ENCODE measurements at regions not wholly inside any gene's neighbourhood (a gene's known extent, or its start where the extent isn't known, plus 50 kb on each side); places are given as distances from the start of the nearest gene placed in this dataset.

- DNase-seq (ENCODE audit: low spot score) (no peak), ATAC-seq (ENCODE audit: insufficient number of reproducible peaks, low FRiP score, low read depth) (no peak)
- H3K4me1 ChIP-seq (ENCODE audit: control insufficient read depth in 1 of 2, low read depth in 2 of 2), result peaks cover 0 to 16% of the 10 kb centered on the region in 2 donors
- H3K9me3 ChIP-seq, result no peaks in the 10 kb centered on the region
- no peaks in the 10 kb centered on the region for H3K36me3 ChIP-seq
- no peak overlapping the region for H3K4me3 ChIP-seq
- no peak for TF ChIP-seq CTCF (IDR thresholded peaks at IDR 0.05)
- H3K27me3 ChIP-seq (replicated peaks; ENCODE audit: insufficient read depth), result no peaks in the 10 kb centered on the region
- H3K27ac ChIP-seq, result no peak overlapping the region
Measured at GRCh38 chr5:56580864-56581263, 234.5 kb upstream of the MAP3K1 start.

GRCh38 chr5:56575821-56576220 is 239.5 kb upstream of the MAP3K1 start:
- ATAC-seq (ENCODE audit: insufficient number of reproducible peaks, low FRiP score, low read depth) (no peak), DNase-seq (ENCODE audit: low spot score) (no peak)
- H3K27me3 ChIP-seq (replicated peaks; ENCODE audit: insufficient read depth), result no peaks in the 10 kb centered on the region
- H3K27ac ChIP-seq, result no peak overlapping the region
- no peak for TF ChIP-seq CTCF (IDR thresholded peaks at IDR 0.05)
- no peaks in the 10 kb centered on the region for H3K9me3 ChIP-seq
- no peaks in the 10 kb centered on the region for H3K36me3 ChIP-seq
- no peak overlapping the region for H3K4me3 ChIP-seq
- no peaks in the 10 kb centered on the region for H3K4me1 ChIP-seq (ENCODE audit: control insufficient read depth in 1 of 2, low read depth in 2 of 2)

- no peak for ATAC-seq (ENCODE audit: insufficient number of reproducible peaks, low FRiP score, low read depth)
- no peak for TF ChIP-seq CTCF (IDR thresholded peaks at IDR 0.05)
Measured at GRCh38 chr5:56574778-56575177, 240.6 kb upstream of the MAP3K1 start.

GRCh38 chr5:56569566-56569965 is 245.8 kb upstream of the MAP3K1 start:
- peaks cover 16 to 31% of the 10 kb centered on the region in 2 donors for H3K4me1 ChIP-seq (ENCODE audit: control insufficient read depth in 1 of 2, low read depth in 2 of 2)
- TF ChIP-seq CTCF (IDR thresholded peaks at IDR 0.05), result no peak
- no peaks in the 10 kb centered on the region for H3K9me3 ChIP-seq
- no peaks in the 10 kb centered on the region for H3K36me3 ChIP-seq
- H3K4me3 ChIP-seq, result no peak overlapping the region
- no peaks in the 10 kb centered on the region for H3K27me3 ChIP-seq (replicated peaks; ENCODE audit: insufficient read depth)
- H3K27ac ChIP-seq, result peak overlapping the region in 1 of 2 donors; percentile 19
- DNase-seq (ENCODE audit: low spot score) (no peak), ATAC-seq (ENCODE audit: insufficient number of reproducible peaks, low FRiP score, low read depth) (no peak)

More at GRCh38 chr5:56574778-56575177, 240.6 kb upstream of the MAP3K1 start:
- Histone ChIP-seq H3K27ac (no peak overlapping the region), H3K4me1 (ENCODE audit: control insufficient read depth in 1 of 2, low read depth in 2 of 2) (peaks cover 3 to 5% of the 10 kb centered on the region in 2 donors), H3K27me3 (replicated peaks; ENCODE audit: insufficient read depth) (no peaks in the 10 kb centered on the region), H3K4me3 (no peak overlapping the region), H3K36me3 (no peaks in the 10 kb centered on the region), H3K9me3 (no peaks in the 10 kb centered on the region)
- DNase-seq (ENCODE audit: low spot score), result no peak

GRCh38 chr5:56569076-56569475 is 246.3 kb upstream of the MAP3K1 start:
- Histone ChIP-seq H3K27ac (no peak overlapping the region), H3K9me3 (no peaks in the 10 kb centered on the region), H3K36me3 (no peaks in the 10 kb centered on the region), H3K4me3 (no peak overlapping the region), H3K27me3 (replicated peaks; ENCODE audit: insufficient read depth) (no peaks in the 10 kb centered on the region), H3K4me1 (ENCODE audit: control insufficient read depth in 1 of 2, low read depth in 2 of 2) (peaks cover 16 to 31% of the 10 kb centered on the region in 2 donors)
- DNase-seq (ENCODE audit: low spot score), result no peak
- ATAC-seq (ENCODE audit: insufficient number of reproducible peaks, low FRiP score, low read depth), result no peak
- TF ChIP-seq CTCF (IDR thresholded peaks at IDR 0.05), result no peak

All from thoracic aorta (tissue), 2 donors.